ENCODE measurements at regions not wholly inside any gene's neighbourhood (a gene's known extent, or its start where the extent isn't known, plus 50 kb on each side); places are given as distances from the start of the nearest gene placed in this dataset.

GRCh38 chr9:18146329-18146728 lies 327.6 kb upstream of the ADAMTSL1 start:
- Histone ChIP-seq H3K27ac (ENCODE audit: low read length) (no peak overlapping the region), H4K20me1 (ENCODE audit: insufficient read depth, low read length) (no peaks in the 10 kb centered on the region), H3K36me3 (replicated peaks; ENCODE audit: insufficient read depth, low read length) (no peaks in the 10 kb centered on the region), H3F3A (ENCODE audit: insufficient read depth, low read length) (no peaks in the 10 kb centered on the region), H3K9ac (ENCODE audit: low read length) (no peak overlapping the region), H3K27me3 (replicated peaks; ENCODE audit: insufficient read depth, low read length) (no peaks in the 10 kb centered on the region), H3K9me3 (replicated peaks; ENCODE audit: insufficient read depth, low read length) (no peaks in the 10 kb centered on the region), H2AFZ (ENCODE audit: low read length) (no peak overlapping the region), H3K4me2 (ENCODE audit: low read depth, low read length) (no peak overlapping the region), H3K4me3 (ENCODE audit: low read length) (no peak overlapping the region), H3K4me1 (ENCODE audit: low read length) (no peaks in the 10 kb centered on the region), H3K9me2 (replicated peaks; ENCODE audit: insufficient read depth, low read length) (no peaks in the 10 kb centered on the region), H3K79me2 (ENCODE audit: low read length) (no peaks in the 10 kb centered on the region)
- TF ChIP-seq EZH2 (optimal IDR thresholded peaks at IDR 0.05; ENCODE audit: low read depth, low read length) (no peak), EZH2phosphoT487 (IDR thresholded peaks at IDR 0.05; ENCODE audit: low read length) (no peak), CTCF (IDR thresholded peaks at IDR 0.05; ENCODE audit: low read length) (no peak)
- DNase-seq: no peak

- no peak overlapping the region for H3K27ac ChIP-seq (ENCODE audit: low read length)
- no peaks in the 10 kb centered on the region for H3K4me1 ChIP-seq (ENCODE audit: low read length)
- DNase-seq: no peak
- no peaks in the 10 kb centered on the region for H3K79me2 ChIP-seq (ENCODE audit: low read length)
- H3K9ac ChIP-seq (ENCODE audit: low read length): no peak overlapping the region
- no peak for TF ChIP-seq EZH2 (optimal IDR thresholded peaks at IDR 0.05; ENCODE audit: low read depth, low read length)
- TF ChIP-seq CTCF (IDR thresholded peaks at IDR 0.05; ENCODE audit: low read length): no peak
- no peak for TF ChIP-seq EZH2phosphoT487 (IDR thresholded peaks at IDR 0.05; ENCODE audit: low read length)
- no peaks in the 10 kb centered on the region for H4K20me1 ChIP-seq (ENCODE audit: insufficient read depth, low read length)
- no peaks in the 10 kb centered on the region for H3K9me2 ChIP-seq (replicated peaks; ENCODE audit: insufficient read depth, low read length)
- H3K9me3 ChIP-seq (replicated peaks; ENCODE audit: insufficient read depth, low read length): no peaks in the 10 kb centered on the region
- no peak overlapping the region for H3K4me2 ChIP-seq (ENCODE audit: low read depth, low read length)
- no peak overlapping the region for H3K4me3 ChIP-seq (ENCODE audit: low read length)
- no peaks in the 10 kb centered on the region for H3K36me3 ChIP-seq (replicated peaks; ENCODE audit: insufficient read depth, low read length)
- H3F3A ChIP-seq (ENCODE audit: insufficient read depth, low read length): no peaks in the 10 kb centered on the region
- no peak overlapping the region for H2AFZ ChIP-seq (ENCODE audit: low read length)
- no peaks in the 10 kb centered on the region for H3K27me3 ChIP-seq (replicated peaks; ENCODE audit: insufficient read depth, low read length)
Measured at GRCh38 chr9:18149471-18150011, 324.4 kb upstream of the ADAMTSL1 start.

- no peaks in the 10 kb centered on the region for H4K20me1 ChIP-seq (ENCODE audit: insufficient read depth, low read length)
- no peak for DNase-seq
- TF ChIP-seq EZH2 (optimal IDR thresholded peaks at IDR 0.05; ENCODE audit: low read depth, low read length): no peak
Measured at GRCh38 chr9:18154661-18155060, 319.3 kb upstream of the ADAMTSL1 start.

GRCh38 chr9:18159254-18159653 lies 314.7 kb upstream of the ADAMTSL1 start:
- H3K9me3 ChIP-seq (replicated peaks; ENCODE audit: insufficient read depth, low read length): no peaks in the 10 kb centered on the region
- H4K20me1 ChIP-seq (ENCODE audit: insufficient read depth, low read length): no peaks in the 10 kb centered on the region
- no peaks in the 10 kb centered on the region for H3K36me3 ChIP-seq (replicated peaks; ENCODE audit: insufficient read depth, low read length)
- H2AFZ ChIP-seq (ENCODE audit: low read length): no peak overlapping the region
- no peaks in the 10 kb centered on the region for H3K27me3 ChIP-seq (replicated peaks; ENCODE audit: insufficient read depth, low read length)
- TF ChIP-seq EZH2 (optimal IDR thresholded peaks at IDR 0.05; ENCODE audit: low read depth, low read length) (no peak), EZH2phosphoT487 (IDR thresholded peaks at IDR 0.05; ENCODE audit: low read length) (no peak), CTCF (IDR thresholded peaks at IDR 0.05; ENCODE audit: low read length) (no peak)
- no peak overlapping the region for H3K9ac ChIP-seq (ENCODE audit: low read length)
- no peak overlapping the region for H3K4me2 ChIP-seq (ENCODE audit: low read depth, low read length)
- H3F3A ChIP-seq (ENCODE audit: insufficient read depth, low read length): no peaks in the 10 kb centered on the region
- H3K79me2 ChIP-seq (ENCODE audit: low read length): no peaks in the 10 kb centered on the region
- DNase-seq: no peak
- no peaks in the 10 kb centered on the region for H3K9me2 ChIP-seq (replicated peaks; ENCODE audit: insufficient read depth, low read length)
- no peak overlapping the region for H3K27ac ChIP-seq (ENCODE audit: low read length)
- no peak overlapping the region for H3K4me3 ChIP-seq (ENCODE audit: low read length)
- no peaks in the 10 kb centered on the region for H3K4me1 ChIP-seq (ENCODE audit: low read length)

More at GRCh38 chr9:18154661-18155060, 319.3 kb upstream of the ADAMTSL1 start:
- Histone ChIP-seq H3K79me2 (ENCODE audit: low read length) (no peaks in the 10 kb centered on the region), H3K27ac (ENCODE audit: low read length) (no peak overlapping the region), H3K9me3 (replicated peaks; ENCODE audit: insufficient read depth, low read length) (no peaks in the 10 kb centered on the region), H3K9ac (ENCODE audit: low read length) (no peak overlapping the region), H3K36me3 (replicated peaks; ENCODE audit: insufficient read depth, low read length) (no peaks in the 10 kb centered on the region), H3F3A (ENCODE audit: insufficient read depth, low read length) (no peaks in the 10 kb centered on the region), H3K4me2 (ENCODE audit: low read depth, low read length) (no peak overlapping the region), H2AFZ (ENCODE audit: low read length) (no peak overlapping the region), H3K27me3 (replicated peaks; ENCODE audit: insufficient read depth, low read length) (no peaks in the 10 kb centered on the region), H3K4me3 (ENCODE audit: low read length) (no peak overlapping the region), H3K4me1 (ENCODE audit: low read length) (no peaks in the 10 kb centered on the region), H3K9me2 (replicated peaks; ENCODE audit: insufficient read depth, low read length) (no peaks in the 10 kb centered on the region)

Data from MM.1S (cell line).